CD4-positive, alpha-beta T cell treated with Interleukin-17A for 1 hour (primary cell): ENCODE measurements at regions not wholly inside any gene's neighbourhood (a gene's known extent, or its start where the extent isn't known, plus 50 kb on each side); places are given as distances from the start of the nearest gene placed in this dataset.
"Not testable (repeated sequence)": the region's sequence is repeated elsewhere in the genome, so short reads cannot be mapped to it uniquely, and the experiment has no call there.

Experiments
- DNase-seq: peaks from one replicate; pipeline ENCODE4 v3.0.0-alpha.2; 2020

DNA sequence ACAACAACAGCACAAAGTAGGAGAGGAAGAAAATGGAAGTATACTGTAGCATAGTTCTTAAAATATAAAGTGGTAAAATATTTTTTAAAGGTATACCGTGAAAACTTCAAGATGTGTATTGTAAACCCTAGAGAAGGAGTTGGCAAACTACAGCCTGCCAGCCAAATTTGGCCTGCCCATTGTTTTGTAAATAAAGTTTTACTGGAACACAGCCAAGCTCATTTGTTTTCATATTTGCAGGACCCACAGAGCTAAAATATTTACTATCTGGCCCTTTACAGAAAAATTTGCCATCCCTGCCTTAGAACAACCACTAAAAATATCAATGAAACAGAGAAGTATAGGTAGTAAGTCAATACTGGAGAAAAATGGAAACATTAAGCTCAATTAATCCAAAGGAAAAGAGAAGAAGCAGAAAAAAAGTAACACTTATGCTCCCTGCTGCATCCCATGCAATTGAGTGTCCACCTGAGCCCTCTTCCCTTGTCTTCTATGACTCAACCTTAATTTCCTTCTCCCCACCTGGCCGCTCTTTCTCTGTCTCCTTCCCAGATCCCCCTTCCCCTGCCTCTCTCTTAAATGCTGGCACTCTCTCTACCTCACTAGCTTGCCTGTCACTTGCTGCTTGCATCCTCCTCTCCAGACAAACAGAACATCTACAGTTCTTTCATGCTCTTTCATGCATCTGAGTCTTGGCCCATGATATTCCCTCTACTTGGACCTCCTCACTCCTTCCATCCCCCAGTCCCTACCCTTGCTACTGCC lies 50.6 kb upstream of the FER start:
- DNase-seq: no peak

DNA sequence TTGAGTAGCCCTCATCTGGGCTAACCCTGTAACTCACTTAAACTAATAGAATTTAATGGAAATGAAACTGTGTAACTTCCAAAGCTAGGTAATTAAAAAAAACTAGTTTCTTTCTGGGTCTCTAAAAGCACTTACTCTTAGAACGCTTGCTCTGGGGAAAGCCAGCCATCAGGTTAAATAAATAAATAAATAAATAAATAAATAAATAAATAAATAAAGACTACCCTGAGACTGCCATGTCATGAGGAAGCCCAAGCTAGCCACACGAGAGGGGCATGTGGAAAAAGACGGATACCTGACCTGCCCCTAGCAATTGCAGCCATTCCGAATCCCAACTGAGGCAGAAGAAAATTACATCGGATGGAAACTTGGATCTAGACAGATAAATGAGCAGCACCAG lies 51.3 kb upstream of the FER start:
- DNase-seq: no peak

DNA sequence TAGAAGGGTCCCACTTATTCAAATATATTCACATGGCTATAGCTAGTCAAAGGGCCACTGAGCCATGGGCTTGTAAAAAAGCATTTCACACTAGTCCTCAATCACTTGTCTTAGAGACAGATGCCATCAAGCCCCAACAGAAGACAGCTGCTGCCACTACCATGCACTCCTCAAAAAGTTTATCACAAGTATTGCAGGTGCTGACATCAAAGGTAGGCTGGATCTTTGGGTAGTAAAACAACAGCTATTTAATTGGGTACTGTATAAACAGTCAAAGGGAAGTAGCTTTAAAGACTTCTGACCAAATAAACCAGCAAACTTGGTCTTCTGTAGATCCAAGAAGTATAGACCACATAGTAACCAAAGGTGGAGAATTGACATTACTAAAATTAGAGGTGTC lies 59.2 kb upstream of the FER start:
- no peak for DNase-seq

DNA sequence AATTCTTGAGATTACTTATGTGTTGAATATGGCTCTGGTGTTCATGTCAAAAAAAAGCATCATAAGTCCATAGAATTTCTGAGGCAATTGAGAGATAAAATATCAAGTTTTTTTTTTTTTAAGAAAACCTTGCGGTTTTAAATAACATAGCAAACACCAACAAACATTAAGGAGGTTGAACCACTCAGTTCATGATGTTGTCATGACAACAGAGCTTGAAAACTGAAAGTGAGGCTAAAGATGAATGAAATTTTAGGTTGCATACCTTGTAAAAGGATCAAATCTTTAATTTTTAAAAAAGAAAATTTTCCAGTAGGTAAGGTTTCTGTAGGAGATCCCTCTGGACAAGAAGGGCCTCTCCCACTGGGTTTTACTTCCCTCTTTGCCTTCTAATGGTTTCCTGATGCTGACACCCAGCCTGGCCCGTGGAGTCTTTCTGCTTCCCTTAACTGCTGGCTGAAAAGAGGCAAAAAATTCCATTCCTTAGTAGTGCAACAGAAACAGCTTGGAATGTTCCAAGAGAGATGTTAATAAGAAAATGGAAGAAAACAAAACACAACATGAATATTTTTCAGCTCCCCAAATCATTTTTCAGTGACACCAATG lies 60.0 kb upstream of the FER start:
- DNase-seq: no peak

DNA sequence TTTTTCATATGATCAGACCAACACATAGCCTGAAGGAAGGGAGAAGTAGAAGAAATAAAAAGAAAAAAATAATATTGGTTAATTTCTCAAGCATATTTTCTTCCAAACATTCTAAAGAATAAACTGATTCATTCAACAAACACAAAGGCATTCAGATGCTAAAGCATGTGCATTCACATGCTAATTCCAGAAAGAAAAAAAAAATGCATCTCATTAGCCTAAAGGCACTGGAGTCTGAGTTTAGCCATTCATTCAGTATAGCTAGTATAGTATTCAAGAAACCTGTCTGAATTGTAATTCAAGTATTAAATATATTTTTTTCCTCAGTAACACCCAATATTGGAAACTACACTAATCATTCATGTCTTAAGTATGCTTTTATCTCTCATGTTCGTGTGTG lies 61.0 kb upstream of the FER start:
- no peak for DNase-seq

DNA sequence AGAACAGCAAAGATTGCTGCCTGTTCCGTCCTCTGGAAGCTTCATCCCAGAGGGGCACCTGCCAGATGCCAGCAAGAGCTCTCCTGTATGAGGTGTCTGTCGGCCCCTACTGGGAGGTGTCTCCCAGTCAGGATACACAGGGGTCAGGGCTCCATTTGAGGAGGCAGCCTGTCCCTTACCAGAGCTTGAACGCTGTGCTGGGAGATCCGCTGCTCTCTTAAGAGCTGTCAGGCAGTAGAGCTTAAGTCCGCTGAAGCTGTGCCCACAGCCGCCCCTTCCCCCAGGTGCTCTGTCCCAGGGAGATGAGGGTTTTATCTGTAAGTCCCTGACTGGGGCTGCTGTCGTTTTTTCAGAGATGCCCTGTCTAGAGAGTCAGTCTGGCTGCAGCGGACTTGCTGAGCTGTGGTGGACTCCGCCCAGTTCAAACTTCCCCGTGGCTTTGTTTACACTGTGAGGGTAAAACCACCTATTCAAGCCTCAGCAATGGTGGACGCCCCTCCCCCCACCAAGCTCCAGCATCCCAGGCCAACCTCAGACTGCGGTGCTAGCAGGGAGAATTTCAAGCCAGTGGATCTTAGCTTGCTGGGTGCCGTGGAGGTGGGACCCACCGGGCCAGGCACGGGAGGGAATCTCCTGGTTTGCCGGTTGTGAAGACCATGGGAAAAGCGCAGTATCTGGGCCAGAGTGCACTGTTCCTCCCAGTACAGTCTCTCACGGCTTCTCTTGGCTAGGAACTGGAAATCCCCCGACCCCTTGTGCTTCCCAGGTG lies 62.1 kb upstream of the FER start:
- DNase-seq: not testable (repeated sequence)

DNA sequence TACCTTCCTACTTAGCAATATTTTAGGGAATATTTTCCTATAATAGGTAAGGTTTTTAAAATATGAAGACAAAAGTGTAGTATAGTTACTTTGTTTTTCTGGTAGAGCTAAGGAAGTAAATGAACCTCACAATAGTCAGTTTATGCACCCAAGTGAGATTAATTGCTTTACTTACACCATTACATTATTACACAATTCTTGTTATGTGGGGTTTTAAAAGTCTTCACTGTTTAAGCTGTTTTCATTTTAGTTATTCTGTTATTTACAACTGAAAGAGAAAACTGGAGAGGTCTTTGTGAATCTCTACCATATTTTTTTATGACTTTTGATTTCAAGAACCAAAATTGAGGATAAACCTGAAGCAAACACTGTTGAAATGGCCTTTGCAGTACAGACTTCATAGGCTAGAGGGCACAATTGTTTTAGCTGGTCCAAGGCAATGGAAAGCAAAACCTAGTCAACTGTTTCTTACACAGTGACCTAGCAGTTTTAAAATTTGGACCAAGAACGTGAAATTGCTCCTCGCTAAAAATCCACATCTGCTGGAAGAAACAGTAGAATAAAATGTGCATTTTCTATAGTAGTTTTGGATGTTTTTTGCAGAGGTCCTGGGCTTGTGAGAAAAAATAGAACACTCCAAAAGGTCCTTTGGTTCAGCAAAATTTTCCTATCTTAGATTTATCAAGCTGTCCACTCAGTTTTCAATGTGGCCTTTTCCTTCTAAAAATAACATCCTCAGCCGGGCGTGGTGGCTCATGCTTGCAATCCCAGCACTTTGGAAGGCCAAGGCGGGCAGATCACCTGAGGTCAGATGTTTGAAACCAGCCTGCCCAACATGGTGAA lies 66.4 kb upstream of the FER start:
- DNase-seq: peak; percentile 57

DNA sequence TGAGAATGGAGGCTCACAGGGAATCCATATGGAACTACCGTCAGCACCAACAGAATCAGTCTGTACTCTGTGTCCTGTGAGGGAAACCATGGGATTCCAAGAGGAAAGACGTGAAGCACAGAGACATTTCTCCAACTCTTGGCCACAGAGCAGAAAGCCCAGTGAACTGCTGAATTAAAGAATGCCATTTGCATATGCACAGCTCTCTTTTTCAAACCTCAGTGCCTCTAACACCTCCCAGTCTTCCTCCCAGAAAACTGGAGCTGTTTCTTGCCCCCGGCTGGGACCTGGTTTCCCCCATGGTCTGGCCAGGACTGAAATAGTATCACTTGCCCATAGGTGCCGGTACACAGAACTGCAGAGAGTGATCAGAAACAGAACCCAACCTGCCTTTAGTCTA lies 69.6 kb upstream of the FER start:
- no peak for DNase-seq

DNA sequence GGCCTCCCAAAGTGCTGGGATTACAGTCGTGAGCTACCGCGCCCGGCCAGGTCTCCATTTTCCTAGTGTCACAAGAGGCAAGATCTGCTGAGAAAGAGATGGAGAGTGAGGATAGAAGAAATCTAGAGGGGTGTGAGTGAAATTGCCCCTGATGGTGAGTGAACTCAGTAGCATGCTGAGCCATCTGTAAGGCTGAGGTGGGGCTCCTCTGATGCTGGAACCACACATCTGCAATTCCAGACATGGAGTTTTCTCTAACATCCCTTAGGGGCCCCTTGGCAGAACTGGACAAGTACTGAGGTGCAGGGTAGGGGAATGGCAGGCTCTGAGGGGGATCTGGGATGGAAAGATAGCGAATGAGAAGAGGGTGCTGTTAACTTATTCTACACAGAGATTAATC lies 72.0 kb upstream of the FER start:
- no peak for DNase-seq

DNA sequence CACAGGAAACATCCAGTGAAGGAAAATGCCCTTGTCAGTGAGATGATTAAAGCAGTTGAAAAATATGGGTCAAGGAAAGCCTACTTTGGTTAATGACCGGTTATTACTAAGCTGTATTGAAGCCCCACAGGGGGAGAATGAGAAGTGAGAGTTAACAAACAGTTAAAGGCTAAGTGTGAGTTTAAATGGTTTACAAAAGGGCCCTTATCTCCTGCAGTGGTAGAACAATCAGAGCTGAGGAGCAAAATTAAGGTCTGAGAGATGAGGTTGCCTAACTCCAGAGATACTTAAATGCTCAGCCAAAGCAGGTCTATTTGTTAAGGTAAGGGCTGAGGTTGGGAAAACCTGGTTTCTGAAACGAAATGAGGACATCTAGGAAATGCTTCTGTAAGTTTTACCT lies 75.1 kb upstream of the FER start:
- DNase-seq: no peak

DNA sequence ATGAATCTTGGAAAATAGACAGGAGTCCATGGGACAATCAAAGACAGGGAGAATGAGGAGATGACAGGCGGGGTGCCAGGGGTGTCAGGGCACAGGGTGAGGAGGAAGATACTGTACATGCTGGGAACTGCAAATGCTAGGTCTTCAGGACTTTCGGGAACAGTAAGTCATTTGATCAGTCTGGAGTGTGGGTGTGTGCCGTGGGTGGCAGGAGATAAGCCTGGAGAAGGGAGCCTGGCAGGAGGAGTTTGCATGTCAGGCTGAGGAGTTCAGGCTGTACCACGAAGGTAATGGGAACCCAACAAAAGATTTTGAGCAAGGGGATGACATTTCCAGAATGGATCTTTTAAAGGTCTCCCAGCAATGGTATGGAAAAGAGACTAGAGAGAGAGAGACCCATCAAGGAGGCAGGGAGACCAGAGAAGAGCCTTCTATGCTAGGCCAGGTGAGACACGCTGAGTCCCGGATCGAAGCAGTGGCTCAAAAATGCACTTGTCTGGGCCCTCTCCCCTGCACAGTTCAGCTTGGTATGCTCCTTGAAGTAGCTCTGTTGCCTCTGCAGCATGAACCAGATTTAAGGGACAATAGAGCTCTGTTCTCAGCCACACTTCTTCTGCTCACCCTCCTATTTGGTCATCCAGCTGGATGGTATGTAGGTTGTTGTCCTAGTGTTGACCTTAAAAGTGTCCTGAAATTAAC lies 77.0 kb upstream of the FER start:
- no peak for DNase-seq

DNA sequence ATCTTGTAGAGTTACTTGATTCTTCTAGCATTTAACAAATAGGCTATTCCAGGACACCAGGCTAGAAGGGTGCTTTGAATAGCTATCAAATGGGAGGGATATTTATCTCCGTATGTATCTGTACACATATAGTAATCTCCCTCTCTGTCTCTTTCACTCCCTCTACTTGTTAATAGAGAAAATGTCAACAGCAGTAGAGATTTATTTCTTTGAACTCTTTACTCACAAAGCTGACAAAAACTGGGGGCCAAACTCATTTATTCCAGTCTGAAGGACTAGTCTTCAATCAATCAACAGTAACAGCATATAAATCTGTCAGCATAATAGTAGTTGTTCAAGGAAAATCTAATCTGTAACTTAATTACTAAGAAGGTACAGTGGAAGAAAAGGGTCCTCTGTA lies 78.2 kb upstream of the FER start:
- DNase-seq: no peak

DNA sequence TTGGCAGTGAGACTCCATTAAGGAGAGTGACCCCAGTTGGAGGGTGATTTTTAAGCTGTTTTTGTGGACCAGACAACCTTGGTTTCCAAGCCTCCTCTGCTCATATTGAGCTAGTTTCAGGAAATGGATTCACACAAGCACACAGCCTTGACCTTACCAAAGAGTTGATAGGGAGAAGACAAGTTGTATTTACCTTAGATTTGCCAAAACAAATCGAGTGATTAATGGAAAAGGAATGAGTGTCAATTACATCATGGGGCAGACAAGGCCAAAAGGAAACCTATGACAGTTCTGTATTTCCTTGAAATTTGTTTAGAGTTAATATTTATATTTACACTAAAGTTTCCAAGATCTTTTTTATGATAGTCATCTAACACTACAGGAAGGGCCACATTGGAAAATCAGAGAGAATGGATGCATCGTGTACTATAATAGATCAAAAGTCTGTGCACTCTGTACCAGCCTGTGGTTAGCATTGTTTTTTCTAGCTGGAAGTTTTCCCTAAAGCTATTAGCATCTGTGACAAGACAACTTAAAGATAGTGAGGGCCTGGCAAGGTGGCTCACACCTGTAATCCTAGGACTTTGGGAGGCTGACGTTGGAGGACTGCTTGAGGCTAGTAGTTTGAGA lies 86.0 kb upstream of the FER start:
- DNase-seq: no peak

DNA sequence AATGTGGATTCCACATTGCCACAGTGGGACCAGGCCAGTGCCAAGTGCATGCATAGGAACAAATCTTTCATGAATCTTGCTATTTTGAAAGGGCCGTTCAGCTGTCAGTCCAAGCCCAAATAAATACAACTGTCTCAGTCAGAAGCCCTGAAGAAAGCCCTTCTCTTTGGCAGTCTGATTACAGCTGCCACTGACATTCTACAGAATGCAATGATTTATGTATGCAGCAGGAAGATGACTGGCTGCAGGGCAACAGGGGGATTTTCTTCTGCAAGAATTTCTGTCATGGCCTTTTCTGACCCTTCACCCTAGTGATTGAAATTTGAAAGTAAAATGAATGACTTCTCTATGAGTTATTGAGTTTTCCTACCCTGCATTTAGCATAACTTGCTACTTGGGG lies 86.7 kb upstream of the FER start:
- no peak for DNase-seq

DNA sequence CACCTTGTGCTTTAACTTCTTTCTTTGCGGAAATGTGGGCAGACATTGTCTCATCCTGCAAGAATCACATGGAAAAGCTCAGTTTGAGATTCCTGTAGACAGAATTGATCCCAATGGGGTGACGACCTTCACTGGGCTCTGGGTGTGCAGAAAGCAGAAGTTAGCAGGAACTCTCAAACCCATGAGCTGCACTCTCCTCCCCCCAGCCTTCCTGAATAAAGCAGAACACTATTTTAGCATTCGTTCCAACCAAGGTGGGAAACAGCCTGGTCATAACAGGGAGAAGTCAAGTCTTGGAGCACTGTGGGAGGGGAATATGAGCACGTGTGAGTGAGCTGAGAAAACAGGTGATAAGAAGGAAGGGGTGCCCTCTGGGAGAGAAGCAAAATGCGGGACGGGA lies 87.4 kb upstream of the FER start:
- no peak for DNase-seq

DNA sequence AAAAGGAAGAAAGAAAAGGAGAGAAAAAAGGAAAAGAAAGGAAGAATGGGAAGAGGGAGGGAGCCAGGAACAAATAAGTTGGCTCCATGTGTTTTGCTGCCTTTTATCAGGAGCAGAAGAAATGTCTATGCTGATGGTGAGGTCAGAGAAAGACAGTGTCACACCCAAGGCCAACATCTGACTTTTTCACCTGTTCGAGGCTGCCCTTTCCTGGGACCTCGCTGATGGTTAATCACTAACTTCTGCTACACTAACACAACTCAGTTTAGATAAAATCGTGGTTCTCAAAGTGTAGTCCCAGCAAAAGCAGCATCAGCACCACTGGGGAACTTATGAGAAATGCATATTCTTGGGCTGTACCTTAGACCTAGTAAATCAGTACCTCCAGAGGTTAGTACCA lies 88.2 kb upstream of the FER start:
- DNase-seq: no peak

DNA sequence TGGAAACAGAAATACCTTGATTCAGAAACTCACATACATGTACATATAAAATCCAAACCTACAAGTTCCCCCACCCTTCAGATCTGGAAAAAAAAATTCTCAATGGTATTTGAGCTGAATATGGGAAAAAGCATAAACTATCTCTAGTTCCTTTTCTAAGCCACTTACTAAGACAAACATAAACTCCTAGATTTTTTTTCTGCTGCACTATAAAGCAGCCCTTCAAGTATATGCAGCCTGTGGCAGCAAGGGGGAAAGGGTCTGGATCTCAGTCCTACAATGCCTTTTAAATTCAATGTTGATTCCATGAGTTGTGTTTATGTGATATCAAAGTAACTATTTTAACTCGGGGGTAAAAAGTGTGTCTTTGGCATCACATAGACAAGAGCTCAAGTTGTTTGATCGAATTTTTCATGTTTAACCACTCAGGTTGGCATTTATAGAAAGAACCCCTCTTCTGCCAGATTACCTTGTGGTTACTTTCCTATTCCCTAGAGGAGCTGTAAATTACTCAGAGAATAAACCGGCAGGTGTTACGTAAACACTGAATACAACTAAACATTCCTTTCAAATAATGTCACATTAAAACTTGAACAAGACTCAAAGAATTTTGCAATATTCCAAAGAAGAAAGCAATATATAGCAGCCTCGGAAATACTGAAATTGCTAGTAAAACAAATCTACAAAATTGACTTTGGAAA lies 91.8 kb upstream of the FER start:
- DNase-seq: no peak

DNA sequence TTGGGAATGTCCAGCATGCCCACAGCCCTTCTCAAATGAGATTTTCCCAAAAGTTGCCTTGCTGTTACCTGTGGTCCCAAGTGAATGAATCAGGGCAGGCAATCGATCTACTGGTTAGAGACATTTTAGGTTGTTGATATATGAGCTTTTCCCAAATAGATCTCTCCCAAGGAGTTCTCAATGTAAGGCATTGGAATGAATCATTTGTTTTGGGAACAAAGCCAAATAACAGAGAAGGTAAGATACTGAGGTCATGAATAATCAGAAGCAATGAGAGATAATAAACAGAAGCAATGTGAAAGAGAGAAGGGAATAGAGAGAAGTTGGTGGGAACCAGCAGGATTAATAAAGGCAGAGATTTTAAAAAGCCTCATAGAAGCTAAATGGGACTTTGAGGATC lies 93.6 kb upstream of the FER start:
- no peak for DNase-seq

DNA sequence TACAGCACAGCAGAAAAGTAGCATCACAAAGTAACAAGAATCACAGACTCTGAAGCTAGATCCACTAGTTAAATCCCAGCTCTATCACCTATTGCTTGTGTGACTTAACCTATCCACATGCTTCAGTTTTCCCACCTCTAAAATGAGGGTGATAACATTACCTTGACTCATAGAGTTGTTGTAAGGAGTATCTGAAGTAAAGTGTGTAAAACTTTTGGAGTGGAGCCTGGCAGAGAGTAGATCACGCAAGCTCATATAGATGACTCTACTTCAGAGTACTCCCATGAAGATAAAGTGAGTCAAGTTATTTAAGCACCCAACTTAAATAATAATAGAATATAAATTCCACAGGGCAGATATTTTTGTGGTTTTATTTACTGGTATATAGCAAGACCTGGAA lies 94.5 kb upstream of the FER start:
- no peak for DNase-seq

DNA sequence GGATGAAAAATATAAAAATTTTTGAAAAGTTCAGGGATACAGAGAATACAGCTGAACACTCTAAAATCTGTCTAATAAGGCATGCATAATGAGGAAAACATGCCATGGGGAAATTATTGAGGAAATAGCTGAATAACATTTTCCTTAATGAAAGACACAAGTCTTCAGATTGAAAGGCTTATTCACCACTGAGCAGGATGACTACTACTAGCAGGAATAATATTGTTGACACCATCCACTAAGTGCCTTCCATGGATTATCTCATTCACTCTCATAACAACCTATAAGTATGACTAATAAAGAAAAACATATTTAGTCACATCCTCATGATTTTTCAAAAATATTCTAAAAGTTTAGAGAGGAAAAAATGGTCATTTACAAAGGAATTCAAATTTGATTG lies 96.7 kb upstream of the FER start:
- DNase-seq: no peak

DNA sequence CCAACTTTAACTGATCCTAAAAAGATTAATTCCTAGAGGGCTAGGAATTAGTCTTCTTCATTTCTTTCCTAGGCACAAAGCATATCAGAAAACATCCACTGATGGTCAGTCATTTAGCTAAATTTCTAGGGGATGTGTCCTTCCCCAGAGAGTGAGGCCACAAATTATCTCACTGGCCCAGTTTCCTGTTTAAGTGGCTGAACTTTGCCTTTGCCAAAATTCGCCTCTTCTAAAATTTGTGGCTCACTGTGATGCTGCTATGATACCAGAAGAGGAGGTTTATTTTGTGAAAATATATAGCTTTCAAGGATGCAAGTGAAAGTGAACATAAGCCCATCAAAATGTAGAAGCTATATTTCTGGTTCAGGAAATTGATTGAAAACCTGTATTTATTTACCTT lies 98.1 kb upstream of the FER start:
- no peak for DNase-seq

DNA sequence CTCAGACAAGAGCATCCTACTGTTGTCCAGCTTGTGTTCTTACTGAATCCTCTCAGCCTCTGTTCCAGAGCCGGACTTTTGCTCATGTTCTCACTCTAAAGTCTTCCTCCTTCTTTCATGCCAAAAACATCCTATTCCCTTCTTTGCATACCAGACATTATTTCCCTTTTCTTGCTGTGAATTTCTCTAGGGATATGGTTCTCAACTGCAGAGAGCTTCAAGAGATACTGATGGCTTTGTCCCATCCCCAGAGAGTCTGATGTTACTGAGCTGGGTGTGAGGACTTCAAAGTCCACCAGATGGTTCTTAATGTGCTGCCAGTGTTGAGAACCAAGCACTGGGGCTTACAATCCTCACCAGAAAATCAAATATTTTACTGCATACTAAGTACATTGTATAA lies 98.6 kb upstream of the FER start:
- DNase-seq: no peak
